GM18511 (cell line): ENCODE measurements at regions not wholly inside any gene's neighbourhood (a gene's known extent, or its start where the extent isn't known, plus 50 kb on each side); places are given as distances from the start of the nearest gene placed in this dataset.
A peak's percentile ranks its signal among the peaks of the same experiment; 100 is the strongest.

Source experiments
- ATAC-seq: cut with Tn5 transposase; IDR thresholded peaks from one replicate; pipeline ENCODE4 v1.9.1; 2021; ENCODE audit warnings: mild to moderate bottlenecking, moderate library complexity; ENCODE audit not compliant: unreplicated experiment

- ATAC-seq: no peak
These were observed 52.8 kb upstream of the FILIP1 start for GRCh38 chr6:75546381-75546780.

DNA sequence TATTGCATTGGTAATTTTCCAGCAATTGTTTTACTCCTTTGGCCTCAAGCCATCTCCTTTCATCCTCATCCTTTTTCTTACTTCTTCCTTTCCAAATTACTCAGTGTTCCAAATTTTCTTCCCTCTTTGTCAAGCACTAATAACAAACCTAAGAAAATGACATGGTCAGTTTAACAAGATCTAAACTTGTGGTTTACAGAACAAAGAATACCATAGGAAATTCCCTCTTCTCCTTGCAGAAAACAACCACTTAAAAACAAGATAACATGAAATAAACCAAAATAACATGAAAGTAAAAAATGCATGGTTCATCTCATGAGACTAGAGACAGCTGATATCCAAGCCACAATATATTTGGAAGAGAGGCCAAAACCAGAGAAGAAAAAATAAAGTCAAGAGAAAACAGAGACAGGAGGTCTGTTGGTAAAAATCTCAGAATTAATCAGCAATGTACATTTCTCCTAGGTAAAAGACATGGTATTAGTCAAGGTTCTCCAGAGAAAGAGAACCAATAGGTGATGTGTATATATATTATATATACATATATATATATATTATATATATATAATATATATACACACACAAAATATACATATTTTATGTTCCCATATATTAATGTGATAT lies 51.0 kb upstream of the SENP6 start:
- peak; percentile 57 for ATAC-seq

DNA sequence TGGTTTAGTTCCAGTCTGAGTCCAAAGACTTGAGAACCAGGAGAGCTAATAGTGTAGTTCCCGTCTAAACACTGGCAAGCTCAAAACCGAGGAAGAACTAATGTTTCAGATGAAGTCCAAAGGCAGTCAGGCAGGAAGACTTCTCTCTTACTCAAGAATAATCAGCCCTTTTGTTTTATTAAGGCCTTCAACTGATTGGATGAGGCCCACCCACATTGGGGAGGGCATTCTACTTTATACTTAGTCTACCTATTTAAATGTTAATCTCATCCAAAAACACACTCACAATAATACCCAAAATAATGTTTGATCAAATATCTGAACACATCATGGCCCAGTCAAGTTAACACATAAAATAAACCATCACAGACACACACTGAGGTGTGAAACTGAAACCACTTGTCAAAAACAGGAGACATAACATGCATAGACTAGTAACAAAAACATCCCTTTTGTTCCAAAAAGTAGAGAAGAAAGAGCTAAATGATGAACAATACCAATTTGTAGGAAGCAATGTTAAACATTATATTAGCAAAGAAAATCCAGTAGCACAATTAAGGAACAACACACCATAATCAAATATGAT lies 50.2 kb upstream of the SENP6 start:
- ATAC-seq: peak; percentile 61
